ENCODE measurements at regions not wholly inside any gene's neighbourhood (a gene's known extent, or its start where the extent isn't known, plus 50 kb on each side); places are given as distances from the start of the nearest gene placed in this dataset.

- Histone ChIP-seq H2BK15ac (ENCODE audit: low read length) (no peak overlapping the region), H4K8ac (ENCODE audit: extremely low read depth, insufficient read depth, low read length) (no peak overlapping the region), H3K9me3 (ENCODE audit: insufficient read depth in 2 of 2, low read depth in 1 of 2, low read length in 1 of 2) (no peaks in the 10 kb centered on the region; a peak in 1 of 4 replicates), H2BK120ac (replicated peaks; ENCODE audit: low read depth, low read length) (no peak overlapping the region), H4K20me1 (replicated peaks in 1 of 2; ENCODE audit: control insufficient read depth in 1 of 2, insufficient read depth in 2 of 2, low read length in 2 of 2) (no peaks in the 10 kb centered on the region), H3K18ac (ENCODE audit: extremely low read depth, low read length) (no peak overlapping the region), H3K27ac (ENCODE audit: low read depth, low read length) (no peak overlapping the region), H3K27me3 (replicated peaks in 1 of 4; ENCODE audit: control insufficient read depth in 3 of 4, extremely low read depth in 1 of 4, insufficient read depth in 3 of 4, low read length in 3 of 4) (no peaks in the 10 kb centered on the region; a peak in 1 of 7 replicates), H3K4me3 (ENCODE audit: extremely low read depth in 1 of 4, insufficient read depth in 2 of 4, low read depth in 3 of 4, low read length in 4 of 4) (no peak overlapping the region), H3K23ac (ENCODE audit: insufficient read length) (no peak overlapping the region), H3K79me1 (ENCODE audit: low read depth, low read length) (no peaks in the 10 kb centered on the region), H3K4ac (replicated peaks; ENCODE audit: insufficient read length, low read depth, low read length) (no peak overlapping the region), H2BK20ac (ENCODE audit: low read length) (no peak overlapping the region; the same call in 1 of the 2 replicates), H3K4me2 (ENCODE audit: insufficient read depth in 1 of 2, low read depth in 2 of 2, low read length in 2 of 2) (no peak overlapping the region), H3K23me2 (ENCODE audit: low read depth, low read length) (peaks cover 4% of the 10 kb centered on the region; the same call in 1 of the 2 replicates), H2BK12ac (ENCODE audit: low read depth, low read length) (no peak overlapping the region; the same call in 1 of the 2 replicates), H3K9ac (replicated peaks in 1 of 4; ENCODE audit: extremely low read depth in 1 of 4, low read depth in 3 of 4, low read length in 3 of 4) (no peak overlapping the region), H3K4me1 (replicated peaks in 1 of 4; ENCODE audit: control insufficient read depth in 3 of 4, insufficient read depth in 4 of 4, low read length in 3 of 4) (no peaks in the 10 kb centered on the region), H3K36me3 (ENCODE audit: control insufficient read depth in 2 of 4, insufficient read depth in 4 of 4, low read length in 3 of 4) (no peaks in the 10 kb centered on the region; a peak in 1 of 8 replicates), H4K5ac (ENCODE audit: insufficient read length, low read depth, low read length) (no peak overlapping the region), H4K91ac (replicated peaks; ENCODE audit: insufficient read length, low read length) (no peak overlapping the region), H2BK5ac (ENCODE audit: low read depth, low read length) (no peak overlapping the region), H3K56ac (replicated peaks; ENCODE audit: insufficient read length, low read depth, low read length) (no peak overlapping the region), H3K79me2 (ENCODE audit: control insufficient read depth in 1 of 2, insufficient read depth in 2 of 2, low read length in 2 of 2) (no peaks in the 10 kb centered on the region), H2AK5ac (ENCODE audit: low read depth, low read length) (no peak overlapping the region), H3K14ac (ENCODE audit: insufficient read length) (no peak overlapping the region), H2AFZ (ENCODE audit: low read length) (no peak overlapping the region)
- WGBS, 2 experiments (ENCODE audit: extremely low coverage in 1 of 2, insufficient coverage in 1 of 2, insufficient read length in 1 of 2, insufficient replicate concordance in 2 of 2, low coverage in 1 of 2, low lambda C conversion rate in 2 of 2, missing lambda C conversion rate in 1 of 2), result 85% methylated on average over 9 of the region's 9 CpGs; no CpG with 5 or more reads in 1 of the 2 experiments
- CTCF ChIA-PET (ENCODE audit: partially characterized antibody), result no interaction called here
- POLR2A ChIA-PET (ENCODE audit: partially characterized antibody), result no interaction called here
- FAIRE-seq, result no peak
- no peak for DNase-seq (ENCODE audit: low read depth in 1 of 2, low spot score in 2 of 2)
- TF ChIP-seq, protein P1, sequence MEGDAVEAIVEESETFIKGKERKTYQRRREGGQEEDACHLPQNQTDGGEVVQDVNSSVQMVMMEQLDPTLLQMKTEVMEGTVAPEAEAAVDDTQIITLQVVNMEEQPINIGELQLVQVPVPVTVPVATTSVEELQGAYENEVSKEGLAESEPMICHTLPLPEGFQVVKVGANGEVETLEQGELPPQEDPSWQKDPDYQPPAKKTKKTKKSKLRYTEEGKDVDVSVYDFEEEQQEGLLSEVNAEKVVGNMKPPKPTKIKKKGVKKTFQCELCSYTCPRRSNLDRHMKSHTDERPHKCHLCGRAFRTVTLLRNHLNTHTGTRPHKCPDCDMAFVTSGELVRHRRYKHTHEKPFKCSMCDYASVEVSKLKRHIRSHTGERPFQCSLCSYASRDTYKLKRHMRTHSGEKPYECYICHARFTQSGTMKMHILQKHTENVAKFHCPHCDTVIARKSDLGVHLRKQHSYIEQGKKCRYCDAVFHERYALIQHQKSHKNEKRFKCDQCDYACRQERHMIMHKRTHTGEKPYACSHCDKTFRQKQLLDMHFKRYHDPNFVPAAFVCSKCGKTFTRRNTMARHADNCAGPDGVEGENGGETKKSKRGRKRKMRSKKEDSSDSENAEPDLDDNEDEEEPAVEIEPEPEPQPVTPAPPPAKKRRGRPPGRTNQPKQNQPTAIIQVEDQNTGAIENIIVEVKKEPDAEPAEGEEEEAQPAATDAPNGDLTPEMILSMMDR (IDR thresholded peaks at IDR 0.05; ENCODE audit: control extremely low read depth in 1 of 3, insufficient read depth in 1 of 3, low read depth in 1 of 3, low read length in 3 of 3), result no peak
- no peak for TF ChIP-seq BCL11A (IDR thresholded peaks at IDR 0.05; ENCODE audit: low read depth in 2 of 2, low read length in 2 of 2)
- TF ChIP-seq, protein P2, sequence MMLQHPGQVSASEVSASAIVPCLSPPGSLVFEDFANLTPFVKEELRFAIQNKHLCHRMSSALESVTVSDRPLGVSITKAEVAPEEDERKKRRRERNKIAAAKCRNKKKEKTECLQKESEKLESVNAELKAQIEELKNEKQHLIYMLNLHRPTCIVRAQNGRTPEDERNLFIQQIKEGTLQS (IDR thresholded peaks at IDR 0.05; ENCODE audit: insufficient read depth, low read depth, low read length), result no peak
- TF ChIP-seq SIRT6 (IDR thresholded peaks at IDR 0.05; ENCODE audit: low read length), result no peak
- TF ChIP-seq SIN3A (conservative IDR thresholded peaks at IDR 0.05 in 1 of 2, IDR thresholded peaks at IDR 0.05 in 1 of 2; ENCODE audit: low read depth in 1 of 2, low read length in 2 of 2), result no peak
- TF ChIP-seq ZNF274 (IDR thresholded peaks at IDR 0.05; ENCODE audit: borderline replicate concordance, extremely low read depth, low read length), result no peak
- no peak for TF ChIP-seq TCF12 (IDR thresholded peaks at IDR 0.05; ENCODE audit: low read depth, low read length)
- TF ChIP-seq CBX5 (IDR thresholded peaks at IDR 0.05; ENCODE audit: low read depth, low read length), result no peak
- TF ChIP-seq TAF7 (optimal IDR thresholded peaks at IDR 0.05; ENCODE audit: borderline replicate concordance, low read depth, low read length), result no peak
Measured at GRCh38 chr12:131494741-131495524, 216.0 kb upstream of the SFSWAP start.

Data from H1 (cell line).